RWPE1 (cell line): ENCODE measurements at regions not wholly inside any gene's neighbourhood (a gene's known extent, or its start where the extent isn't known, plus 50 kb on each side); places are given as distances from the start of the nearest gene placed in this dataset.

ENCODE experiments used
- CTCF ChIA-PET: fragments of 350-600 bp; sonication (Branson Sonifier 250); formaldehyde crosslinking; extraction: SDS; loops from one replicate; lab custom pipeline; 2021; lab: Yijun Ruan, JAX
- POLR2A ChIA-PET: fragments of 400-600 bp; formaldehyde crosslinking; extraction: SDS; loops from one replicate; lab custom pipeline; 2020; ENCODE audit warnings: antibody characterized with exemption; ENCODE audit not compliant: low non-redundant PET; lab: Yijun Ruan, JAX
- DNase-seq: peaks from one replicate; pipeline ENCODE4 v3.0.0; 2012; ENCODE audit warnings: low spot score
- H3K27ac ChIP-seq: fragments of 450-650 bp; 2 replicates; pipeline ENCODE4 v1.5.1; 2017
- CTCF ChIP-seq: fragments of 450-650 bp; conservative IDR thresholded peaks from 2 replicates; pipeline ENCODE4 v1.5.1; 2017; ENCODE audit warnings: low read depth, mild to moderate bottlenecking

- no peak for DNase-seq
- peak overlapping the region; percentile 97 for H3K27ac ChIP-seq
- no peak for TF ChIP-seq CTCF
- CTCF ChIA-PET = interaction anchor here (0.9 kb wide), 1 partner anchor 117 kb away, joined by 4 read pairs; no protein-coding TSS in a partner anchor
- POLR2A ChIA-PET = no interaction called here
These were observed 150.7 kb downstream of the TOMM20 start for GRCh38 chr1:234977875-234978396.

GRCh38 chr1:234976861-234977680, 151.6 kb downstream of the TOMM20 start:
- TF ChIP-seq CTCF = no peak
- DNase-seq = no peak
- H3K27ac ChIP-seq = no peak overlapping the region
- ChIA-PET POLR2A (no interaction called here), CTCF (interaction anchor here (0.6 to 1.4 kb wide), 3 partner anchors 12 to 116 kb away, joined by 3 to 4 read pairs (median 3); no protein-coding TSS in a partner anchor)

- ChIA-PET CTCF (interaction anchor here (0.6 to 1.4 kb wide), 2 partner anchors 11 to 14 kb away, joined by 3 read pairs; no protein-coding TSS in a partner anchor), POLR2A (no interaction called here)
- DNase-seq = no peak
- peak overlapping the region; percentile 63 for H3K27ac ChIP-seq
- no peak for TF ChIP-seq CTCF
These were observed 152.4 kb downstream of the TOMM20 start for GRCh38 chr1:234975941-234976860.

- peak; percentile 66 for DNase-seq
- POLR2A ChIA-PET = interaction anchor here (0.6 kb wide), 1 partner anchor 99 kb away, joined by 3 read pairs; no protein-coding TSS in a partner anchor
- peak overlapping the region; percentile 63 for H3K27ac ChIP-seq
These were observed 153.3 kb downstream of the TOMM20 start for GRCh38 chr1:234975122-234975940.

More at GRCh38 chr1:234975122-234975940, 153.3 kb downstream of the TOMM20 start:
- no peak for TF ChIP-seq CTCF
- CTCF ChIA-PET = no interaction called here
